ENCODE measurements at regions not wholly inside any gene's neighbourhood (a gene's known extent, or its start where the extent isn't known, plus 50 kb on each side); places are given as distances from the start of the nearest gene placed in this dataset.
"Not testable (repeated sequence)": the region's sequence is repeated elsewhere in the genome, so short reads cannot be mapped to it uniquely, and the experiment has no call there.

- no peaks in the 10 kb centered on the region for H3K4me1 ChIP-seq
- H3K36me3 ChIP-seq: no peaks in the 10 kb centered on the region
- no peak overlapping the region for H3K4me3 ChIP-seq (ENCODE audit: low read depth, low read length)
- DNase-seq: no peak
- no peaks in the 10 kb centered on the region for H3K27me3 ChIP-seq
- H3K9me3 ChIP-seq: no peaks in the 10 kb centered on the region
- TF ChIP-seq CTCF (IDR thresholded peaks at IDR 0.05; ENCODE audit: low read depth, low read length): no peak
These were observed 64.1 kb upstream of the MMS22L start for GRCh38 chr6:97347111-97347510.

DNA sequence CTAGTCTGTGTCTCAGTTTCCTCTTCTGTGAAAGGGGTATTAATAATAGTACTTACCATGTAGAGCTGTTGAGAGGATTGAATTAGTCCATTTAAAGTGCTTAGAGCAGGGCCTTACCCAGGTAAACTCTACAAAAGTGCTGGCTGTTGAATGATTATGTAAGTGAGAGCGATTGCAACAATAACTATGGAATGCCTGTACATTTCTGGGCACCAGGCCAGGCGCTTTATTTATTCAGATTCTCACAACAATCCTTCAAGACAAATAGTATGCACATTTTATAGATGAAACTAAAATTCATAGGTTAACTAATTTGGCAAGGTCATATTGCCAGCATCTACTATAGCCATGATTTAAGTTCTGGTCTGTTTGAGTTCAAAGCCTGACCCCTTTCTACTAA lies 78.3 kb upstream of the MMS22L start:
- Histone ChIP-seq H3K27me3 (no peaks in the 10 kb centered on the region), H3K4me3 (ENCODE audit: low read depth, low read length) (no peak overlapping the region), H3K4me1 (no peaks in the 10 kb centered on the region), H3K36me3 (no peaks in the 10 kb centered on the region), H3K9me3 (no peaks in the 10 kb centered on the region)
- DNase-seq: no peak
- no peak for TF ChIP-seq CTCF (IDR thresholded peaks at IDR 0.05; ENCODE audit: low read depth, low read length)

DNA sequence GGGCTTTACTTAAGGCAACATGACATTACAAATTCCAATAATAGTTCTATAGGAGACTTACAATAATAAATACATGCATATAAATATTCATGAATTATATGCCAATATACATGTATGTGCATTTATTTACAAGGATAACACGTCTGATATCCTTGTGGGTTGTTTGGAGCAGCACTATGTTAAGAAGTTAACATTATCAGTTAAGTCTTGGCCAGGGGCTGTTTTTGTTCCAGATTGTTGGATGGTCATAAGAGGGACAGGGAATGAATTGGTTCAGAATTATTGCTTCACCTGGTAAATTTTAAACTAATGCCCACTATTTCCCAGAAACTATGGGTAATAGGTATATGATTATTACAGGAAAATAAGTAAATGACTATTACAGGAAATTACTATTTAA lies 81.3 kb upstream of the MMS22L start:
- no peaks in the 10 kb centered on the region for H3K9me3 ChIP-seq
- no peaks in the 10 kb centered on the region for H3K27me3 ChIP-seq
- DNase-seq: no peak
- H3K4me3 ChIP-seq (ENCODE audit: low read depth, low read length): no peak overlapping the region
- no peak for TF ChIP-seq CTCF (IDR thresholded peaks at IDR 0.05; ENCODE audit: low read depth, low read length)
- no peaks in the 10 kb centered on the region for H3K4me1 ChIP-seq
- no peaks in the 10 kb centered on the region for H3K36me3 ChIP-seq

DNA sequence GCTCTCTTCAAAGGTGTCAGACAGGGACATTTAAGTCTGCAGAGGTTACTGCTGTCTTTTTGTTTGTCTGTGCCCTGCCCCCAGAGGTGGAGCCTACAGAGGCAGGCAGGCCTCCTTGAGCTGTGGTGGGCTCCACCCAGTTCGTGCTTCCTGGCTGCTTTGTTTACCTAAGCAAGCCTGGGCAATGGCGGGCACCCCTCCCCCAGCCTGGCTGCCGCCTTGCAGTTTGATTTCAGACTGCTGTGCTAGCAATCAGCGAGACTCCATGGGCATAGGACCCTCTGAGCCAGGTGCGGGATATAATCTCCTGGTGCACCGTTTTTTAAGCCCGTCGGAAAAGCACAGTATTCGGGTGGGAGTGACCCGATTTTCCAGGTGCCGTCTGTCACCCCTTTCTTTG lies 99.1 kb upstream of the MMS22L start:
- H3K9me3 ChIP-seq; H3K4me1 ChIP-seq; H3K36me3 ChIP-seq; H3K4me3 ChIP-seq (ENCODE audit: low read depth, low read length); H3K27me3 ChIP-seq; DNase-seq: not testable (repeated sequence)

DNA sequence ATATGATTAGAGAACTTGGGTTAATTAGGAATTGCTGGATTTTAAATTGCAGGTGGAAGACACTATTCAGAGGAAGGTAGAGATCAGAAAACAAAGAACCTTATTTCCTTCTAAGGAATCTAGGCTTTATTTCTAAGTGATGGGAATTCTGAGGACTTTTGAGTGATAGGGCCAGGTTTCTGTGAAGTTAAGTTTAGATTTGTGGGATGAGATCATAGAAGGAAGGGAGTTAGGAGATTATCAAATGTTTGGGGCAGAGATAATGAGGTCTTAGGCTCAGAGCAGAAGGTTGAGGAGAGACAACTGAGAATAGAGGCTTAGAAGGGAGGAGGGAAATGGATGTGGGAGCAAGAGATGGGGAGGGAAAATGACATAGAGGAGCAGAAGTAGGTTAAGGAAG lies 109.7 kb upstream of the MMS22L start:
- no peaks in the 10 kb centered on the region for H3K36me3 ChIP-seq
- no peak for TF ChIP-seq CTCF (IDR thresholded peaks at IDR 0.05; ENCODE audit: low read depth, low read length)
- peaks cover 7% of the 10 kb centered on the region; the same call in 1 of the 2 replicates for H3K27me3 ChIP-seq
- H3K9me3 ChIP-seq: no peaks in the 10 kb centered on the region
- DNase-seq: no peak
- H3K4me1 ChIP-seq: no peaks in the 10 kb centered on the region
- H3K4me3 ChIP-seq (ENCODE audit: low read depth, low read length): no peak overlapping the region

GRCh38 chr6:97394160-97394748 lies 111.2 kb upstream of the MMS22L start:
- H3K27me3 ChIP-seq: 0 out of 2 replicates have a peak, but pooled peaks cover 2% of the 10 kb centered on the region
- peak; percentile 93 for TF ChIP-seq CTCF (IDR thresholded peaks at IDR 0.05; ENCODE audit: low read depth, low read length)
- H3K36me3 ChIP-seq: no peaks in the 10 kb centered on the region
- peak; percentile 57 for DNase-seq
- H3K4me3 ChIP-seq (ENCODE audit: low read depth, low read length): no peak overlapping the region
- no peaks in the 10 kb centered on the region for H3K9me3 ChIP-seq
- no peaks in the 10 kb centered on the region for H3K4me1 ChIP-seq

GRCh38 chr6:97396880-97397279 lies 113.9 kb upstream of the MMS22L start:
- no peaks in the 10 kb centered on the region for H3K9me3 ChIP-seq
- no peak for TF ChIP-seq CTCF (IDR thresholded peaks at IDR 0.05; ENCODE audit: low read depth, low read length)
- H3K4me3 ChIP-seq (ENCODE audit: low read depth, low read length): no peak overlapping the region
- no peaks in the 10 kb centered on the region for H3K27me3 ChIP-seq
- H3K4me1 ChIP-seq: no peaks in the 10 kb centered on the region
- H3K36me3 ChIP-seq: no peaks in the 10 kb centered on the region
- no peak for DNase-seq
